Keratinocyte (primary cell): ENCODE measurements at regions not wholly inside any gene's neighbourhood (a gene's known extent, or its start where the extent isn't known, plus 50 kb on each side); places are given as distances from the start of the nearest gene placed in this dataset.

Experiments used
- DNase-seq: peaks from one replicate; pipeline ENCODE4 v3.0.0-alpha.2; 2011; ENCODE audit warnings: low read depth, missing footprints, low spot score
- FAIRE-seq: peaks from 2 replicates; lab custom pipeline; 2011; peaks lifted over from hg19 to GRCh38; lab: Jason Lieb, UNC
- H2AFZ ChIP-seq: 2 replicates; pipeline ENCODE4 v1.6.0; 2012; ENCODE audit warnings: low read length, control low read depth, inconsistent platforms; ENCODE audit not compliant: control insufficient read depth
- H3K27ac ChIP-seq: 2 replicates; pipeline ENCODE4 v1.5.1; 2011; ENCODE audit warnings: low read length; ENCODE audit not compliant: control insufficient read depth, insufficient read depth
- H3K27me3 ChIP-seq: 3 replicates; pipeline ENCODE4 v1.6.0; 2011; ENCODE audit warnings: low read length; ENCODE audit not compliant: control insufficient read depth, insufficient read depth; ENCODE audit errors: extremely low read depth
- H3K36me3 ChIP-seq, 2 experiments: 2 replicates in 1 of 2; 3 replicates in 1 of 2; pipeline ENCODE4 v1.5.1; 2011; ENCODE audit warnings: low read length in 2 of 2, mild to moderate bottlenecking in 1 of 2; ENCODE audit not compliant: control insufficient read depth in 2 of 2, insufficient read depth in 2 of 2; ENCODE audit errors: extremely low read depth in 1 of 2
- H3K4me1 ChIP-seq: 3 replicates; pipeline ENCODE4 v1.5.1; 2011; ENCODE audit warnings: low read length; ENCODE audit not compliant: control insufficient read depth, insufficient read depth; ENCODE audit errors: extremely low read depth
- H3K4me2 ChIP-seq: 3 replicates; pipeline ENCODE4 v1.6.0; 2011; ENCODE audit warnings: low read depth, low read length; ENCODE audit not compliant: control insufficient read depth, insufficient read depth; ENCODE audit errors: extremely low read depth
- H3K4me3 ChIP-seq, 3 experiments: fragments of 200-600 bp in 1 of 3; sonication (generic) in 1 of 3; 2 replicates in 2 of 3; 3 replicates in 1 of 3; pipeline ENCODE4 v1.5.1; 2011 to 2016; ENCODE audit warnings: low read length in 3 of 3, mild to moderate bottlenecking in 3 of 3, control low read depth in 2 of 3, inconsistent platforms in 1 of 3, low read depth in 1 of 3, mixed read lengths in 1 of 3, mixed run types in 1 of 3, moderate library complexity in 1 of 3; ENCODE audit not compliant: control insufficient read depth in 2 of 3, insufficient read depth in 2 of 3; ENCODE audit errors: extremely low read depth in 1 of 3
- H3K79me2 ChIP-seq: 2 replicates; pipeline ENCODE4 v1.6.0; 2012; ENCODE audit warnings: low read length; ENCODE audit not compliant: control insufficient read depth, insufficient read depth
- H3K9ac ChIP-seq: 3 replicates; pipeline ENCODE4 v1.6.0; 2011; ENCODE audit warnings: low read length; ENCODE audit not compliant: control insufficient read depth, insufficient read depth; ENCODE audit errors: extremely low read depth
- H3K9me1 ChIP-seq: 3 replicates; pipeline ENCODE4 v1.6.0; 2011; ENCODE audit warnings: low read length; ENCODE audit not compliant: control insufficient read depth, insufficient read depth; ENCODE audit errors: extremely low read depth
- H3K9me3 ChIP-seq: 2 replicates; pipeline ENCODE4 v1.5.1; 2012; ENCODE audit warnings: low read depth, low read length; ENCODE audit not compliant: control insufficient read depth
- H4K20me1 ChIP-seq: 3 replicates; pipeline ENCODE4 v1.6.0; 2011; ENCODE audit warnings: low read length; ENCODE audit not compliant: control insufficient read depth, insufficient read depth; ENCODE audit errors: extremely low read depth
- EZH2 ChIP-seq: IDR thresholded peaks from one replicate; pipeline ENCODE4 v1.6.1; 2012; ENCODE audit warnings: inconsistent platforms, mild to moderate bottlenecking, low read length, moderate library complexity
- dilution Hi-C: fragments of 300-500 bp; cut with MboI; formaldehyde crosslinking; loops from one replicate; pipeline ENCODE4 v1.7.0; 2020; ENCODE audit warnings: low sequenced_read_pairs; ENCODE audit not compliant: extremely low pct_ligation_motif_present
- TF ChIP-seq, protein P1 (sequence below), 3 experiments: IDR thresholded peaks in 1 of 3; conservative IDR thresholded peaks in 1 of 3; optimal IDR thresholded peaks in 1 of 3; 2 replicates in 2 of 3; 3 replicates in 1 of 3; pipeline versions ENCODE3 to v1.5.1; 2011; ENCODE audit warnings: low read length in 3 of 3, mild to moderate bottlenecking in 3 of 3, moderate library complexity in 2 of 3, control low read depth in 1 of 3, inconsistent platforms in 1 of 3; ENCODE audit not compliant: insufficient read depth in 2 of 3; ENCODE audit errors: extremely low read depth in 1 of 3

DNA sequence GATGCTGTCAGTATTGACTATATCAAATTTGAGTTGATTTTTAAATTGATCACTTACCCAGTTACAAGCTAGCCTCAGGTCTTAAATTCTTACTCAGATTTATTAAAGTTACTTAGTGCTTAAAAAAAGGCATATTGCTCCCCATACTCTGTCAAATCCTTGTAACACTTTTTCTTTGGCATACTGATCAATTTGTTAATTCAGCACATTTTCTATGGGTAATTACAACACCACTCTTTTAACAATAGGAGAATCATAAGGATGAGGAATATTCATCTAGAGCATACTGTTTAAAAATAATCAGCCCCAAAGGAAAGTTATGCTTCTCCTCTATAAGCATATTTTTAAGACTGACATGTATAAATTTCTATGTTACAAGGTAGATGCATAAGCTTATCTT, 482.5 kb downstream of the PABPC4L start:
- no peak overlapping the region for H3K27ac ChIP-seq
- no peaks in the 10 kb centered on the region for H3K36me3 ChIP-seq
- H3K27me3 ChIP-seq, result no peaks in the 10 kb centered on the region
- no peak overlapping the region for H3K4me3 ChIP-seq
- dilution Hi-C loops, result no loop called here
- TF ChIP-seq, protein P1, sequence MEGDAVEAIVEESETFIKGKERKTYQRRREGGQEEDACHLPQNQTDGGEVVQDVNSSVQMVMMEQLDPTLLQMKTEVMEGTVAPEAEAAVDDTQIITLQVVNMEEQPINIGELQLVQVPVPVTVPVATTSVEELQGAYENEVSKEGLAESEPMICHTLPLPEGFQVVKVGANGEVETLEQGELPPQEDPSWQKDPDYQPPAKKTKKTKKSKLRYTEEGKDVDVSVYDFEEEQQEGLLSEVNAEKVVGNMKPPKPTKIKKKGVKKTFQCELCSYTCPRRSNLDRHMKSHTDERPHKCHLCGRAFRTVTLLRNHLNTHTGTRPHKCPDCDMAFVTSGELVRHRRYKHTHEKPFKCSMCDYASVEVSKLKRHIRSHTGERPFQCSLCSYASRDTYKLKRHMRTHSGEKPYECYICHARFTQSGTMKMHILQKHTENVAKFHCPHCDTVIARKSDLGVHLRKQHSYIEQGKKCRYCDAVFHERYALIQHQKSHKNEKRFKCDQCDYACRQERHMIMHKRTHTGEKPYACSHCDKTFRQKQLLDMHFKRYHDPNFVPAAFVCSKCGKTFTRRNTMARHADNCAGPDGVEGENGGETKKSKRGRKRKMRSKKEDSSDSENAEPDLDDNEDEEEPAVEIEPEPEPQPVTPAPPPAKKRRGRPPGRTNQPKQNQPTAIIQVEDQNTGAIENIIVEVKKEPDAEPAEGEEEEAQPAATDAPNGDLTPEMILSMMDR (optimal IDR thresholded peaks at IDR 0.05 in 1 of 3, IDR thresholded peaks at IDR 0.05 in 1 of 3, conservative IDR thresholded peaks at IDR 0.05 in 1 of 3; ENCODE audit: extremely low read depth in 1 of 3, insufficient read depth in 2 of 3, low read length in 3 of 3), result no peak
- TF ChIP-seq EZH2, result no peak
- DNase-seq, result no peak
- no peak overlapping the region for H3K4me2 ChIP-seq
- no peaks in the 10 kb centered on the region for H4K20me1 ChIP-seq
- H3K9me3 ChIP-seq, result no peaks in the 10 kb centered on the region
- no peak overlapping the region for H3K9ac ChIP-seq
- no peaks in the 10 kb centered on the region for H3K9me1 ChIP-seq
- H3K79me2 ChIP-seq, result no peaks in the 10 kb centered on the region
- H3K4me1 ChIP-seq, result no peaks in the 10 kb centered on the region
- no peak overlapping the region for H2AFZ ChIP-seq
- no peak for FAIRE-seq

DNA sequence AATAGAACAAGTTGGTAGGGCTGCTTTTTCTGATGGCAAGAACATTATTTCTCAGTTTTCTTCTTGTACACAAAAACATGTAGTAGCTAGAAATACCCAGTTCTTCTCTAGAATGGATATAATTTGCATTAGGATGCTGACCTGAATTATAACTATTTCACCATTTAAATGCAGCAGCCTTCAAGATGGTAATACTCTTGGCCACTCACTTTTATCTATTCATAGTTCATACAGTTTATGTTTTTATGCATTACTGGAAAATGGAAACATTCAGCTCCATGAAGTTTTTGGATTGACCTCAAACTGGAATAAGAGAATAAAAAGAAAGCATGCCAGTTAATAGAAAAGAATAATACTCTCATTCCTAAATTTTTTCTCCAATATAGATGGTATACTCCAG, 487.4 kb downstream of the PABPC4L start:
- Histone ChIP-seq H3K4me2 (no peak overlapping the region), H3K36me3 (no peaks in the 10 kb centered on the region), H2AFZ (no peak overlapping the region), H4K20me1 (no peaks in the 10 kb centered on the region), H3K9ac (no peak overlapping the region), H3K9me3 (no peaks in the 10 kb centered on the region), H3K27me3 (no peaks in the 10 kb centered on the region), H3K9me1 (no peaks in the 10 kb centered on the region), H3K79me2 (no peaks in the 10 kb centered on the region), H3K4me3 (no peak overlapping the region), H3K4me1 (no peaks in the 10 kb centered on the region), H3K27ac (no peak overlapping the region)
- FAIRE-seq (no peak), DNase-seq (no peak)
- no peak for TF ChIP-seq EZH2
- TF ChIP-seq, protein P1 (optimal IDR thresholded peaks at IDR 0.05 in 1 of 3, IDR thresholded peaks at IDR 0.05 in 1 of 3, conservative IDR thresholded peaks at IDR 0.05 in 1 of 3; ENCODE audit: extremely low read depth in 1 of 3, insufficient read depth in 2 of 3, low read length in 3 of 3), result no peak
- dilution Hi-C loops, result no loop called here
